CD4-positive, alpha-beta T cell treated with Interleukin-1 beta for 1 hour (primary cell): ENCODE measurements at regions not wholly inside any gene's neighbourhood (a gene's known extent, or its start where the extent isn't known, plus 50 kb on each side); places are given as distances from the start of the nearest gene placed in this dataset.
"Not testable (repeated sequence)": the region's sequence is repeated elsewhere in the genome, so short reads cannot be mapped to it uniquely, and the experiment has no call there.

Experiments
- DNase-seq, 2 donors: peaks; one replicate each; pipeline ENCODE4 v3.0.0-alpha.2; 2020 to 2022

DNA sequence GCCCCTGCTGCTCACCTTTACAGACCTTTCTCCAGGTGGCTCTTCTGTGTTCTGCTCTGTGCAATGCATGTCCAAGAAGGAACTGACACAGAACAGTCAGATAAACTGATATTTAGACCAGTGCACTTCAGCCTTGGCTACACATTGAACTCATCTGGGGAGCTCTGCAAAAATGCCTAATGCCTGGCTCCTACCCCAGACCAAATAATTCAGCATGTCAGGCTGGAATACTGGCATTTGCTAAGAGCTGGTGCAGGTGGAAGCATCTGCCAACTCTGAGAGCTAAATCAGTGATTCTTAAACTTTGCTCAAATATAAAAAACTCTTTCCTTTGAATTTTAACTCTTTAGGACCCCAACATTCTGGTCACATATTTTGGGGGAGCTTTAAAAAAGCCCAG lies 118.2 kb upstream of the TSC22D1 start:
- DNase-seq: no peak

GRCh38 chr13:44693156-44693764 lies 117.1 kb upstream of the TSC22D1 start:
- DNase-seq: no peak

- DNase-seq: no peak
These were observed 116.1 kb upstream of the TSC22D1 start for GRCh38 chr13:44692173-44692713.

GRCh38 chr13:44690376-44690775 lies 114.2 kb upstream of the TSC22D1 start:
- DNase-seq: no peak

DNA sequence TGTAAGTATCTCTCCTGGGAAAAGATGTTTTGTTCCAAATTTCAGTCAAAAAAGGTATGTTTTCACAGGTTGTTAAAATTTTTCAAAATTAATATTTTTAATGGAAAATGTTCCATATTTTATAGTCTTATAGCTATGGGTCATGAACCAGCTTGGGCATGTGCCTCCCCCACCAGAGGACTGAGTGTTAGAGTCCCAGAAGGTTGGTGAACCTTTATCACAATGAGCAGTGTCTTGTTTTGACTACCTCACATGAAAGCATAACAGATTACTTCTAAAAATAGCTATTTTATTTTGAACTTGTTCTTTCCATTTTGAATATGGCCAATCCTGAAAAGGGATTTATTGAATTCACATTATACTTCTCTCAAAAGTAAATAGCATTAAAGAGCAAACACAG lies 112.5 kb upstream of the TSC22D1 start:
- no peak for DNase-seq

GRCh38 chr13:44686531-44686934 lies 110.4 kb upstream of the TSC22D1 start:
- DNase-seq: no peak

DNA sequence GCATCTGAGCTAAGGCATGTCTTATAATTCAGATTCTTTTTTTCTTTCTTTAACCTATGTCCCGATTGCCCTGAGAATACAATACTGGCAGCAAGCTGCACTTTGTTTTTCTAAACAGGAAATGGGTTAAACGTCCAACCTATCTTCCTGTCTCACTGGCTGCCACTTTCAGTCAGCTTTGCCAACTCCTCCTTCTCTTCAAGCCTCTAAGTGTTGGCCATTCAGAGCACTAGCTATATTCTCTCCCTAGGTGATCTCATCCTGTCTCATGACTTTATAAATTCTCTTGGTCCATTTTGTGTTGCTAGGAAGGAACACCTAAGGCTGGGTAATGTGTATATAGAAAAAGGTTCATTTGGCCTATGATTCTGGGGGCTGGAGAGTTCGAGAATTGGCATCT lies 109.5 kb upstream of the TSC22D1 start:
- no peak for DNase-seq

GRCh38 chr13:44682416-44682815 lies 106.3 kb upstream of the TSC22D1 start:
- not testable (repeated sequence) for DNase-seq

DNA sequence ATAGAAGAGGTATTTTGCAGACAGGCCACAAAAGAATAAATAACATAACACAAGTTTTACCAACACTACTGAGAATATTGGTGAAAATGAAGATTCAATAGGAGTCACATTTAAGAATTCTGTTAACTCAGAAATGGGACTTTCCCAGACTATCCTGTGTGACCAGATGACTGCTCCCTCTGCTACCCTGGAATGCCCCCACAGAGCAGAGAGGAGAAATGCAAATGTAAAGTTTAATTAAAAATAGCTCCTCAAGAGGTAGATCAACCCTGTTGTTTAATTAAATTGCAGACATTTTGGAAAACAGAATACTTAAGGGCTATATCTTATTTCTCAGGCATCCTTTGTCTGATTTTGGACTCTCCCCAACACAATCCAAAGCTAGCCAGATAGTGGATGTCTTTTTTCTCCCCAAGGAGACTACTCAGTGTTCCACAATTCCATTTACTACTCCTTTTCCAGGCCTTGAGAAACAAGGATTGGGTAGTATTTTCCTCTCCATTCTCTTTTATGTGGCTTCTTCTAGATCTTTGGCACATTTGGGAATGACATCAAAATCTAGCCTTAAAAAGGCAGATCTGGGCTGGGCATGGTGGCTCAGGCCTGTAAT lies 104.7 kb upstream of the TSC22D1 start:
- no peak for DNase-seq

DNA sequence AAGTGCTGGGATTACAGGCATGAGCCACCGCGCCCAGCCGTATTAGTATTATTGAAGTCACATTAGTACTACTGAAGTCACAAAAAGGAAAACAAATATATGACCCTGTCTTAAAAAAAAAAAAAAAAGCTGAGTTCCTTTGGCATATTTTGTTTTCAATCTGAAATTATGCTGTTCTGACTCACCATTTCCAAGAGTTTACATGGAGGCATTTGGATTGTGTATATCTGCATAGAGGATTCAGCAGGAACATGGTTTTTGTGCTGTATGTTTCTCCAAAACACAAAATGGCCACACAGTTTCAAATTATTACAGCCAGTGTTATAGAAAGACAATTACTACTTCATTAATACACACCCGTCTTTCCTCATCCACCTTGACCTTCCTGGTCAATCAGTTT lies 103.5 kb upstream of the TSC22D1 start:
- no peak for DNase-seq

GRCh38 chr13:44678197-44678596 lies 102.1 kb upstream of the TSC22D1 start:
- no peak for DNase-seq

DNA sequence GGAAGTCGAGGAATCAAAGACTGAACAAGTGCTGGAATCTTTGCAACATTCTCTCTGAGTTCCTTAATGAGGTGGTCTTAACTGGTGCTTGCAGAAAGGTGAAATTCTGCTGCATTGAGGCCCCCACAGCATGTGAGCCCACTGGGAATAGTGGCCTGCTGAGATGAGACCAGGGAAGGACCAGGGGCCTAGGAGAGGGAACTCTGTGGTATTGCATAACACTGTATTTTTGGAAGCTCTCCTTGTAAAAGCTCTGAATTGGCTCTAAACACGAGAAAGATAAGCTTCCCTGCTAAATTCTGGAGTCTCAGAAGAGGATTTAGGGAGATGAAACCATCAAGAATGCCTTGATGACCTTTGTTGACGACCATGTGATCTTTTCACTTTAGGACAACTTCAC lies 100.4 kb upstream of the TSC22D1 start:
- no peak for DNase-seq

GRCh38 chr13:44669534-44669933 lies 93.4 kb upstream of the TSC22D1 start:
- no peak for DNase-seq

DNA sequence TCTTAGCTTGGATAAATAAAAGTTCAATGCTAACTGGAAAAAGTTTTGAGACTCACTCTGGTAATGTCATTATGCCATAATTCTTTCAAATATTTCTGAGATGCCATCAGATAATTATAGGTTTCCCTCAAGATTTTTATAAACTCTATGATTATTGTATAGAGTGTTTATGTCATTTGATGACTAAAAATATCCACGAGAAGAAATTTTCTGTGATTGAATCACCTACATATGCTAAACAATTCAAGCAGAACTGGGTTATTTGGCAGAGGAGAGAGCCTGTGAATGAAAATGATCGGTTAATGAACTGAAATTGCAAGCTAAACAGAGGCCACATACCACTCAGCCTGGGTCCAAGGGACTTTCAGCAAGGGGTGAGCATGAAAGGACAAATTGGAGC lies 92.6 kb upstream of the TSC22D1 start:
- no peak for DNase-seq

DNA sequence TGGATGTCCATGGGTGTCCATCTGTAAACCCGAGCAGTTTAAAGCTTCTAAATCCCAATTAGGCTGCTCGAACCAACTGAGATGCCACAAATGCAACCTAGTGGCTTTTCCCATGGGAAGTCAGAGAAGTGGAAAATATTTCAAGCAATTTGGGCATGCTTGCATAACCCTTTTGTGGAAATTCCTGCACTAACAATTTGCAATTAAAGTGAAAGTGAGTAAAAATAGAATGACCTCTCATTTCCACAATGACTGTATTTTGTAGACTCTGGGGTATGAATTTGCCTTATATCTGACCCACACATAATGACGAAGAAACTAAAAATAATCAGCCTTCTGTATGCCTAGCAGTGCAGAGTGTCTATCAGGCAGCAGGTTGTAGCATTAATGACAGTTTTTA lies 91.8 kb upstream of the TSC22D1 start:
- no peak for DNase-seq

GRCh38 chr13:44666538-44666937 lies 90.4 kb upstream of the TSC22D1 start:
- DNase-seq: not testable (repeated sequence)

- no peak for DNase-seq
These were observed 88.2 kb upstream of the TSC22D1 start for GRCh38 chr13:44664308-44664707.

DNA sequence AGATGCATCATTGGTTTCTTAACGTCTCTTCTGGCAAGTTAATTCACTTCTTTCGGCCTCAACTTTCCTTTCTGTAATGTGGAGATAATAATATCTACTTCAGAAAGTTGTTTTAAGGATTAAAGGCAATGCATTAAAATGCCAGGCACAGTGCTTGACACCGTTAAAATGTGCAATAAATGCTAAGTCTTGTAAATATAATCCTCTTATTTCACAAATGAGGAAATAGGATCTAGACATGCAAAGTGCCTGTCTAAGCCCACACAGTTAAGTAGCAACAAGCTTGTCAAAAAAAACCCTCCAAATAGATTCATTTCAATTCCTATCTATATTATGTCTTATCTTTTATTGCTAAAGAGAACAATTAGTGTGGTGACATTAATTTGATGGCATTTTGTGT lies 86.4 kb upstream of the TSC22D1 start:
- no peak for DNase-seq

- DNase-seq: no peak
These were observed 85.8 kb upstream of the TSC22D1 start for GRCh38 chr13:44661936-44662335.

- DNase-seq: no peak
These were observed 83.9 kb upstream of the TSC22D1 start for GRCh38 chr13:44660050-44660449.

DNA sequence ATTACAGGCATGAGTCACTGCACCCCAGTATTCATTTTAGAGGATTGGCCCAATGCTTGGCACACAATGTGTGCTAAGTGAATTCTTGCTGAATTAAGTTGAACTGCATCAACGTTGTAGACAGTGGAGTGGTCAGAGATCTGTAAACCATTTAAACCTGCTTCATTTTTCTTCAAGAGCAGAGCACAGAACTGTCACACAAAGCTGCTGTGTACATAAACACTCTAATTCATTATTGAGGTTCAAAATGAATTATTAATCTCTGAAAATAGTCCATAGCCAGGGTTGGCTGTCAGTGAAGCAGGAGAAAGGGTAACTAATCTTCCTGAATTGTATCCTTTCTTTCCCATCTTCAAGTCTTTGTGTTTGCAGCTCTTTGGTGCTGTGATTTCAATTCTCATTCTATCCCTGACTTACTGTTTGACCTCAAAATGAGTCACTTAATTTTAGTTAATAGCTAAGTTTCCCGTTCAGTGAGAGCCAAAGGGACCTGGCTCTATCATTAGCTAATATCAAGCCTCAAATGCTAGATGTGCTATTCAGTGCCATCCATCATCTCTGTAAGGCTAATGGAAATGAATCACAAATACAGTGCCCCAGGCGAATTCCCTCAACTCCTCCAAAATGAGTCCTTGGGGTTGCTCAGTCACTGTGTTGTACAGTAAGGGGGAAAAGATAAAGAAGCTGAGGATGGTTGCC lies 77.0 kb upstream of the TSC22D1 start:
- no peak for DNase-seq

- DNase-seq: no peak
These were observed 76.0 kb upstream of the TSC22D1 start for GRCh38 chr13:44652168-44652567.

DNA sequence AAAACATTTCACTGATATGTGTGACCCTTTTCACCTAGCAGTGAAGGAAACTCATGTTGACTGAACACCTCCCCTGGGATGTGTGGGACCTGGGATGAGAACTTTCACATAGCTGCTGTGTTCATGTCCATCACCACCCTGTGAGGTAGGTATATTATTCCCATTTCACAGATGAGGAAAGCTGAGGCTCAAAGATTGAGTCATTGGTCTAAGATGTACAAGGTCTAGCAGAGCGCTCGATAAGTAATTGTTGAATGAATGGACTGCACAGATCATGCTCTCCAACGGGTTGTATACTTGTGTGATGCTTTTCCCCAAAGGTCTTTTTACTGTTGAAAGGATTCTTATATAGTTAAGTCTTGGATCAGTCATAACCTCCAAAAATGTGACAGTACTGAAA lies 75.6 kb upstream of the TSC22D1 start:
- no peak for DNase-seq

DNA sequence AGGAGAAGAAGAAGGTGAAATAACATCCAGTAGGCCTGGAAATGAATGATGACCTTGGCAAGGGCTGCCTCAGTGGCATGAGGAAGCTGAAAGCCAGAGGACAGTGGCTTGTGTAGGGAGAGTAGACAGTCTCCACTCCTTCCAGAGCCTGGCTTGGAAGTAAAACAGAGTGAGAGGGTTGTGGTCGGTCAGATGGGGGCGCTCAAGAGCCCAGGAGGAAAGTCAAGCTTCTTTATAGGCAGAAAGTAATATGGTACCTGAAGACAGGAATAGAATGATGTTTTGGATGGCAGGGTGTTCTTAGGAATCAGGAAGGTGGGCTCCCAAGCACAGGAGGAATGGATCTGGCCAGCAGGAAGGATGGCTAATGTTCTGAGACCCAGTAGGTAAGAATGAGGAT lies 75.1 kb upstream of the TSC22D1 start:
- DNase-seq: no peak
